Activated B cell treated with CpG ODN at 0.5 μM for 24 hours (primary cell): ENCODE measurements at regions not wholly inside any gene's neighbourhood (a gene's known extent, or its start where the extent isn't known, plus 50 kb on each side); places are given as distances from the start of the nearest gene placed in this dataset.

ENCODE experiments used
- ATAC-seq: fragments of 200-7000 bp; cut with Tn5 transposase; one replicate; pipeline ENCODE4 v1.10.0; 2021; ENCODE audit warnings: low read depth, mild to moderate bottlenecking, moderate library complexity
- CTCF ChIA-PET: fragments of 350-600 bp; sonication (Branson Sonifier 250); formaldehyde crosslinking; loops from one replicate; lab custom pipeline; 2021; ENCODE audit warnings: antibody characterized with exemption; lab: Charles Lee
- POLR2A ChIA-PET: fragments of 350-600 bp; sonication (Branson Sonifier 250); formaldehyde crosslinking; loops from one replicate; lab custom pipeline; 2021; ENCODE audit warnings: antibody characterized with exemption; lab: Charles Lee
- DNase-seq: peaks from one replicate; pipeline ENCODE4 v3.0.0; 2022
- H3K27ac Mint-ChIP-seq: one replicate; pipeline ENCODE4 v1.8.0; 2020; ENCODE audit warnings: mixed read lengths
- H3K27me3 Mint-ChIP-seq: one replicate; pipeline ENCODE4 v1.8.0; 2021; ENCODE audit warnings: mixed read lengths
- H3K36me3 Mint-ChIP-seq: one replicate; pipeline ENCODE4 v1.8.0; 2021; ENCODE audit warnings: low read depth, mixed read lengths
- H3K4me1 Mint-ChIP-seq: one replicate; pipeline ENCODE4 v1.8.0; 2021; ENCODE audit warnings: mixed read lengths
- H3K4me3 Mint-ChIP-seq: one replicate; pipeline ENCODE4 v1.8.0; 2020; ENCODE audit warnings: mild to moderate bottlenecking, mixed read lengths
- H3K9me3 Mint-ChIP-seq: one replicate; pipeline ENCODE4 v1.8.0; 2020; ENCODE audit warnings: mixed read lengths
- intact Hi-C: fragments of 100-400 bp; cut with micrococcal nuclease; formaldehyde crosslinking; loops from one replicate; pipeline ENCODE4 v1.15.1; 2024
- TF ChIP-seq, protein P1 (sequence below): fragments of 200-600 bp; IDR thresholded peaks from one replicate; pipeline ENCODE4 v1.8.0; 2022; ENCODE audit warnings: antibody characterized with exemption, mild to moderate bottlenecking

DNA sequence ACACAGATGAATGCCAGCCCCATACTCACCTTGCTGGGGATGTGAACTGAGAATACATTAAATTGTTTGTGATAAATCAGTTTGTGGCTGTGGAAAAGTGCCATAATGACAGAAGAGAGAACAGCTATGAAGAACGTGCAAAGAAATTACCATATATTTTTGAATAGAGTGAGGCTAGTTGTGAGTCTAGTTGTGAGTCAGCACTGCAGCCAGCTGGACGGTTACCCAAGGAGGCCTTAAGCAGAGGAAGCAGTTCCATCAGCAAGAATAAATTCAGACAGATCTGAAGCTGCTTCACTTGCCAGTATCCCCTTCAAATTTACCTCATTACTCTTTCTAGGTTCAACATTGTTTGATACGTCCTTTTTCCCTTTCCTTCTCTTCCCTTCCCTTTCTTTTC, 446.0 kb downstream of the MTRR start:
- Mint-ChIP-seq H3K36me3 (no peaks in the 10 kb centered on the region), H3K4me1 (no peaks in the 10 kb centered on the region), H3K9me3 (peaks cover 13% of the 10 kb centered on the region), H3K27me3 (no peaks in the 10 kb centered on the region), H3K27ac (no peak overlapping the region), H3K4me3 (no peak overlapping the region)
- no peak for DNase-seq
- CTCF ChIA-PET = no interaction called here
- TF ChIP-seq, protein P1, sequence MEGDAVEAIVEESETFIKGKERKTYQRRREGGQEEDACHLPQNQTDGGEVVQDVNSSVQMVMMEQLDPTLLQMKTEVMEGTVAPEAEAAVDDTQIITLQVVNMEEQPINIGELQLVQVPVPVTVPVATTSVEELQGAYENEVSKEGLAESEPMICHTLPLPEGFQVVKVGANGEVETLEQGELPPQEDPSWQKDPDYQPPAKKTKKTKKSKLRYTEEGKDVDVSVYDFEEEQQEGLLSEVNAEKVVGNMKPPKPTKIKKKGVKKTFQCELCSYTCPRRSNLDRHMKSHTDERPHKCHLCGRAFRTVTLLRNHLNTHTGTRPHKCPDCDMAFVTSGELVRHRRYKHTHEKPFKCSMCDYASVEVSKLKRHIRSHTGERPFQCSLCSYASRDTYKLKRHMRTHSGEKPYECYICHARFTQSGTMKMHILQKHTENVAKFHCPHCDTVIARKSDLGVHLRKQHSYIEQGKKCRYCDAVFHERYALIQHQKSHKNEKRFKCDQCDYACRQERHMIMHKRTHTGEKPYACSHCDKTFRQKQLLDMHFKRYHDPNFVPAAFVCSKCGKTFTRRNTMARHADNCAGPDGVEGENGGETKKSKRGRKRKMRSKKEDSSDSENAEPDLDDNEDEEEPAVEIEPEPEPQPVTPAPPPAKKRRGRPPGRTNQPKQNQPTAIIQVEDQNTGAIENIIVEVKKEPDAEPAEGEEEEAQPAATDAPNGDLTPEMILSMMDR = no peak
- no peak for ATAC-seq
- POLR2A ChIA-PET = no interaction called here
- intact Hi-C loops = no loop called here

- no peaks in the 10 kb centered on the region for H3K27me3 Mint-ChIP-seq
- H3K27ac Mint-ChIP-seq = no peak overlapping the region
- no peaks in the 10 kb centered on the region for H3K4me1 Mint-ChIP-seq
- no peak for DNase-seq
- no peak overlapping the region for H3K4me3 Mint-ChIP-seq
- TF ChIP-seq, protein P1 = no peak
- no peaks in the 10 kb centered on the region for H3K36me3 Mint-ChIP-seq
- POLR2A ChIA-PET = no interaction called here
- peaks cover 4% of the 10 kb centered on the region for H3K9me3 Mint-ChIP-seq
- intact Hi-C loops = no loop called here
- CTCF ChIA-PET = no interaction called here
- no peak for ATAC-seq
Observed at GRCh38 chr5:8316608-8317280, 447.8 kb downstream of the MTRR start.

DNA sequence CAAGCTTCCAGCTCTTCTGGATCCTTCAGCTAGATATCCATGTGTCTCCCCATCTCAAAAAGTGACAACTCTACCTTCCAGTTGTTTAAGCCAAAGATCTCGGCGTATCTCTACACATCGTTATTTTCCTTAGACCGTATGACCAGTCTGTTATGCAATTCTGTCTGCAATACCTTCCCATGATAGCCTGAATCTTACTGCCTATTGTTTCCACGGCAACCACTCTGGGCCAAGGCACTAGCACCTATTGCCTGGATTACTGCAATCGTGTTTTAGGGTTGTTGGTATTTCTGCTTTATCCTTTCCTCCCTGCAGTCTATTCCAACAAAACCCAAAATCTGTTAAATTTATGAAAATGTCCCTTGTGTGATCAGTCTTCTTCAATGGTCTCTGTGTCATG, 448.4 kb downstream of the MTRR start:
- POLR2A ChIA-PET = no interaction called here
- H3K27ac Mint-ChIP-seq = no peak overlapping the region
- TF ChIP-seq, protein P1 = no peak
- H3K4me3 Mint-ChIP-seq = no peak overlapping the region
- H3K27me3 Mint-ChIP-seq = no peaks in the 10 kb centered on the region
- ATAC-seq = no peak
- no peak for DNase-seq
- CTCF ChIA-PET = no interaction called here
- no peaks in the 10 kb centered on the region for H3K4me1 Mint-ChIP-seq
- H3K36me3 Mint-ChIP-seq = no peaks in the 10 kb centered on the region
- intact Hi-C loops = no loop called here
- H3K9me3 Mint-ChIP-seq = peaks cover 3% of the 10 kb centered on the region

DNA sequence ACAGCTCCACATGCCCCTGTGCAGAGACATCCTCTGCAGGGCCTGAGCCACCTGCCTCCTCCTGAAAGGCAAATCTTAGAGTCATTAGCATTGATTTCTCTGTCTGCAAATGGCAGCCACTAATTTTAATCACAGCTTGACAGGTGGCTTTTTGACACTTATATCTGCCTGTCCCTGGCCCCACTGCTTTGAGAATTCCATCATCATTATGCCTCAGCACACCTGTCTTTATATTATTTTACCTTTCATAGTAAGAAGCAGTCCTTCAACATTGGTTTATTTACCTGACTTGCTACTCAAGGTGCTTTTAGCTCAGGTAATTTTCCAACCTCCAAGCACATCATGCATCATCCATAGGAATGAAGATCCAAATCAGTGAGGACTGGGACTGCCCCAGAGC, 451.3 kb downstream of the MTRR start:
- H3K27ac Mint-ChIP-seq = no peak overlapping the region
- H3K4me1 Mint-ChIP-seq = no peaks in the 10 kb centered on the region
- H3K4me3 Mint-ChIP-seq = no peak overlapping the region
- no peaks in the 10 kb centered on the region for H3K9me3 Mint-ChIP-seq
- ATAC-seq = no peak
- TF ChIP-seq, protein P1 = no peak
- ChIA-PET CTCF (no interaction called here), POLR2A (no interaction called here)
- no peak for DNase-seq
- no peaks in the 10 kb centered on the region for H3K36me3 Mint-ChIP-seq
- no peaks in the 10 kb centered on the region for H3K27me3 Mint-ChIP-seq
- intact Hi-C loops = no loop called here

DNA sequence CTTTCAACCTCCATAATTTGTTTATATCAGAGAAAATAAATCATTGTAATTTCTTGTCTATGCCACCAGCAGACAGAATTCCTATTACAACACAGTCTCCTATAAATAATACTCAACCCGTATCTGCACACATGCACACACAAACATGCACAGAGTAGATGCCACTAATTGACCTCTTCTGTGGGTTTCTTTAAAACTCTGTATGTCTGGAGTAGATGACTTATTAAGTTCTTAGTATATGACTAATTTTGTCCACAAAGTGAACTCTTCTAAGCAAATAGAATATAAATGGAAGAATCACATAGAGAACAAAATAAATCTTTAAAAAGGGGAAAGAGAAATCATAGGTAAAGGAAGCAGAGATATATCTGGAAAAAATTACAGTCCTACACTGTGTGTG, 452.3 kb downstream of the MTRR start:
- DNase-seq (no peak), ATAC-seq (no peak)
- no peaks in the 10 kb centered on the region for H3K9me3 Mint-ChIP-seq
- TF ChIP-seq, protein P1 = no peak
- H3K36me3 Mint-ChIP-seq = no peaks in the 10 kb centered on the region
- no peak overlapping the region for H3K27ac Mint-ChIP-seq
- ChIA-PET POLR2A (no interaction called here), CTCF (no interaction called here)
- intact Hi-C loops = no loop called here
- no peaks in the 10 kb centered on the region for H3K4me1 Mint-ChIP-seq
- H3K27me3 Mint-ChIP-seq = no peaks in the 10 kb centered on the region
- H3K4me3 Mint-ChIP-seq = no peak overlapping the region
